ENCODE measurements at regions not wholly inside any gene's neighbourhood (a gene's known extent, or its start where the extent isn't known, plus 50 kb on each side); places are given as distances from the start of the nearest gene placed in this dataset.
"Not testable (repeated sequence)": the region's sequence is repeated elsewhere in the genome, so short reads cannot be mapped to it uniquely, and the experiment has no call there.

DNA sequence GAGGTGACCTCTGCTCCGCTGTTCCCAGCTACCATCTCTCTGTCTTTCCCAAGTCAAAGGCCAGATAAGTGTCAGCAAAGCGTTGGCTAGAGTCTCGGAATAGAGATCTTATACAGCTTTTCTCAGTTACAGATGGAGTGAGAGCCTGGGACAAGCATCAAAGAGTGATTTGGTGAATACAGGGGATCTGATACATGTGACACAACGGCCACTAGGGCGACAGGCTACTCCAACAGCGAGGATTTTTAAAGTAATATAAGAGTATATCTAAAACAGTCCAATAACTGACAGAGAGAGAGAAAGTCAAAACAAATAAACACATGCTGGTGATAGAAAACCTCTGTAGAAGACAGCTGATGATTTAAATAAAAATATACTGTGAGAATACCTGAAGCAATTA is 433.1 kb upstream of the SMIM31 start:
- DNase-seq (ENCODE audit: low read depth): no peak

DNA sequence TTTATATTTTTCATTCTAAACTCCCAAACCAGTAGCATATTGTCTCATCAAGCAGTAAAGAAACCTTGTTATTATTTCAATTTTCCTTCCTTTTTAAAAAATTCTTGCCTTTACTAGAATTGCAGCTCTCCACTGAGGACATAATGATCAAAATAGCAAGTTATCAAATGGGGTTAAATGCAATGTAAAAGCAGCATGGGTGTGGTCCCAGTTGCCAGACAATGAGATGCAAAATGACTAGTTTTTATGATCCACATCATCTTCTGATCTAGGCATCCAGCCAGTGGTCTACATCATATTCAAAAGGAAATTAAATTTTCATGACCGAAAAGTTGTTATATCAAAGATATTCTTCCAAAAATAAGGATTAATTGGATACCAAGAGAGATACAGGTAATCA is 427.9 kb upstream of the SMIM31 start:
- DNase-seq (ENCODE audit: low read depth): no peak

DNA sequence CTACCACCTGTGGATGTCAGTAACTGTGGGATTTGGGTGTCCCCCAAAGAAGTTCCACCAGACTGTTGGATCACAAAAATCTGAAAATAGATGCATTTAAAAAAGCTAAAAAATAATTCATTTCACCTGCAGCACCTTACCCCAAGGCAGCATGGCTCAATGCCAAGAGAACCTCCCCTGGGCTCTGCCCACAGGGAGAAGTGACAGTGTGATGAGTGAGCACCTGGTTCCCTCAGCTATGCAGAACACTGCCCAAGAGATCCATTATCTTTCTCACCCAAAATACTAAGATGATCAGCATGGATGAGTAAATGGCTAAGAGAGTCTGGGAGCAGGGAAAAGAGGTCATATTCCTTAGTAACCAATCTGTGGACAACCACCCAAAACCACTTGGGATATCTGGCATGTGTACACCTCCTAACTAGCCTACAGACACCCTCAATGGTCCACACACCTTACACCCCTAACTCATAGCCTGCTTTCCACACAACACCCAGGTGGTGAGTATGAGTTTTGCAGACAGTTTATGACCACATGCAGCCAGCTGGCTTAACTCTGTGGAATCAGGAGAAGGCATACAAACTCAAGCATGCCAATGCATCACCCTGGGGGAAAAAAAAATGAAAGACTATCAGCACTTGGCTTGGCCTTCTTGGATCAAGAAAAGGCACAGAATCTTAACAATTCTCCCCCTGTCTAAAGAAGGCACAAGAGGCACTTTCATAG is 416.5 kb upstream of the SMIM31 start:
- no peak for DNase-seq (ENCODE audit: low read depth)

DNA sequence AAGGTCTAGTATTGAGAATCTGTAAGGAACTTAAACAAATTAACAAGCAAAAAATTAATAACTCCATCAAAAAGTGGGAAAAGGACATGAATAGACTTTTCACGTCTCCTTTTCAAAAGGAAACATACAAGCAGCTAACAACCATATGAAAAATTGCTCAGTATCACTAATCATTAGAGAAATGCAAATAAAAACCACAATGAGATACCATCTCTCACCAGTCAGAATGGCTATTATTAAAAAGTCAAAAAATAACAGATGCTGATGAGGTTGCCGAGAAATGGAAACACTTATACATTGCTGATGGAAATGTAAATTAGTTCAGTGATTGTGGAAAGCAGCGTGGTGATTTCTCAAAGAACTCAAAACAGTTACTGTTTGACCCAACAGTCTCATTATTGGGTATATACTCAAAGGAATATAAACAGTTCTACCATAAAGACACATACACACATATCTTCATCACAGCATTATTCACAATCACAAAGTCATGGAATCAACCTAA is 410.4 kb upstream of the SMIM31 start:
- DNase-seq (ENCODE audit: low read depth): no peak

DNA sequence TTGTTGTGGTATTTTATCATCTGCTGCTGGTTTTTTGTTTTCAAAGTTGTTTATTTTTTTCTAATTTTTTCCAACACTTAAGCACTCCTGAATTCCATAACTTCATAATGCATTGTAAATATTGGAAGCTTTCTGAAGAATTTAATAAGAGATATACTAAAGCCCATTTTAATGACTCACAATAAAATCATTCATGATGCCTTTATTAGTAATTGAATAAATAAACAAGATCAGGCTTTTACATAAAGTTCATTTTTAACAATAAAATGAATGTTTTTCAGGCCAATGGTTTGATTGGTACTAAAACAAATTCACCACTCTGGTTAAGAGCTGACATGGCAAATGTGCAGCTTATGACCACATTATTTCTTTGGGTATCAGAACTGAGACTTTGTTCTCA is 408.2 kb upstream of the SMIM31 start:
- no peak for DNase-seq (ENCODE audit: low read depth)

DNA sequence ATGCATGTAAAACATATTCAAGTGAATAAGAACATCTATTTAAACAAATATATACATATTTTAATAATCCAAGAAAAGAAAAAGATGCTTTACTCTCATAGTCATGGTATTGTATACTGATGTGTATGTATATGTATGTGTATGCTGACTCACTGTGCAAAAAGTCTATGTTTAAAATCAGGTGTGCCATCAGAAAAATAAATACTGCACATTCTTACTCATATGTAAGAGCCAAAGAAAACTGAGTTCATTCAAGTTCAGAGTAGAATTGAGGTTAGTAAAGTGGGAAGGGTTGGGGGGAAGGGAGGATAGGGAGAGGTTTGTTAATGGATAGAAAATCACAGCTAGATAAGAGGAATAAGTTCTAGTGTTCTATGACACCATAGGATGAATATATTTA is 403.9 kb upstream of the SMIM31 start:
- no peak for DNase-seq (ENCODE audit: low read depth)

DNA sequence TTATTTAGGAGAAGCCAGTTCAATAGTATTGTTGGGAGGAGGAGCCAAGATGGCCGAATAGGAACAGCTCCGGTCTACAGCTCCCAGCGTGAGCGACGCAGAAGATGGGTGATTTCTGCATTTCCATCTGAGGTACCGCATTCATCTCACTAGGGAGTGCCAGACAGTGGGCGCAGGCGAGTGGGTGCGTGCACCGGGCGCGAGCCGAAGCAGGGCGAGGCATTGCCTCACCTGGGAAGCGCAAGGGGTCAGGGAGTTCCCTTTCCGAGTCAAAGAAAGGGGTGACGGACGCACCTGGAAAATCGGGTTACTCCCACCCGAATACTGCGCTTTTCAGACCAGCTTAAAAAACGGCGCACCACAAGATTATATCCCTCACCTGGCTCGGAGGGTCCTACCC is 403.2 kb upstream of the SMIM31 start:
- not testable (repeated sequence) for DNase-seq (ENCODE audit: low read depth)

DNA sequence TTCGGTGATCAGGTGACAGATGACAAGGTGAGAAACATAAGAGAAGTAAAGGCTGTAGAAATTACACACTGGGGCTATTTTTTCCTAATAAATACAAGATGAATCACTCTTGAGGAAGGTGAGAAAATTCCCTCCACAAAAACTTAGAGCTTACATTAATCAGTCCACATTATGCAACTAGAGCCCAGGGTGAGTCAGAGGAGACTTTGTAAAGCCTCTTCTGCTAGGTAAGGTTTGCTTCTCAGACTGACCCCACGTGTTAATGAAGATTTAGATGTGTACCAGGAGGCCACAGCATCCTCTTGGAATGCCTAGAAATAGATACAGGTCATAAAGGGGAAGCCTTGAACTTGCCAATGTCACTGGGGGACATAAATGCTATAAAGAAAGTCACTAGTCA is 396.0 kb upstream of the SMIM31 start:
- no peak for DNase-seq (ENCODE audit: low read depth)

DNA sequence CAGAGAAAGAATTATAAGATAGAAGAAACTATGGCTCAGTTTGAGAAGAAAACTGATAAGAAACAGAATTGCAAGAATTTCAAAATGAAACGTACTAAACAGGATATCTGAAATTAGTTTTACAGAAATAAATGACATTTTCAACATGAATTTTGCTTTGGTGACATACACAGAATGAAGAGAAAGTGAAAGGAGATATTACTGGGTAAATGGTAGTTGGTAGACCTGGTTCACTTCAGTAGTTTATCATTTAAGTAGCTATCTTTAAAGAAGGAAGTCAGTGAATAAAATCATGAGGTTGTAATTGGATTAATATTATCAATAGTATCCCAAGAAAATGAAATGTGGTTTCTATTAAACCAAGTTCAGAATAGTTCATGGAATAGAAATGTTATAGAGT is 395.5 kb upstream of the SMIM31 start:
- no peak for DNase-seq (ENCODE audit: low read depth)

DNA sequence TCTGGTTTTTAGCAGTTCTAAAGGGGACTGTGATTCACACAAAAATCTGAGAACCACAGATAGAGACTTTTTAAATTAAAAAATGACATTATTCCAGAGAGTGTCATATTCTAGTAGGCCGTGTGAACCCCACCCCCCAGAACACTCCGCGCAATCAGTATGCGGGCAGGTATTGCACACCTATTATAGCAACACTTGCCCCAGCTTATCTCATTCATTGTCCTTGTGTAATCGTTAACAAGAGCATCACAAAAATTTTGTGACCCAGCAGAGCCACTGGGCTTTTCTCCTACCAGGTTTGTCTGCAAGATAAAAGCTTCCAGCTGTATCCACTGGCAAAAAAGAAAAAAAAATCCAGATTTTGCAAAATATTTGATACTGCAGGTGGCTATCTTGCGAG is 394.1 kb upstream of the SMIM31 start:
- DNase-seq (ENCODE audit: low read depth): no peak

DNA sequence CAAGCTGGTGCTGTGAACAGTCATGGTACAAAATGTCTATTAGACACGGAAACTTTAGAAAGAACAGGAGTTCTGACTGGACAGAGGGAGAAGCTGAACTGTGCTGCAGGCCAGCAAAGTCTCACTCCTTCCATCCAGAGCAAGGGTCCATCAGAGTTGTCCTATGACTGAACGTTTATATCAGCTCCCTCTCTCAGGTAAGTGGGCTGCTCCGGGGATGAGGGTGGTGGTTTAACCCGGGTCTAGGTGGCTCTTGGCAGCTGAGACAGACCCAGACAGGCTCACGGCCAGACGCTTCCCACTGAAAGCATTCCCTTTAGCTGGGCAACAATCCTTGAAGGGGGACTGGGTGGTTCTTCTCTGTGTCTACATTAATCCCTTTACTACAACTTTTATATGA is 385.0 kb upstream of the SMIM31 start:
- no peak for DNase-seq (ENCODE audit: low read depth)

DNA sequence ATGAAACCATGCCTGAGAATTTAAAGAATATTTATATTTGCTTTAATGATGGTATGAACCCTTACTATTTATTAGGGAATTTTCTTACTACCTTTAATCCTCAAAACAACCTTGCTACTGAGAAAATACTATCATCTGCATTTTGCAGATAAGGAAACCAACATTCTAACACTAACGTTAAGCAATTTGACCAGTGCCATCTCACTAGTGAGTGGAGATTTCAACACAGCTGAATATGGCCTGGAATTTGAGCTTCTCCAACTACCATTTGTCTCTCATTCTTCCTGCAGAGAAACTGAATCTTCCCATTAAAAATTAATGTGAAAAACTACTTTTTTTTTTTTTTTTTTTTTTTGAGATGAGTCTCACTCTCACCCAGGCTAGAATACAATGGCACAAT is 380.9 kb upstream of the SMIM31 start:
- no peak for DNase-seq (ENCODE audit: low read depth)

DNA sequence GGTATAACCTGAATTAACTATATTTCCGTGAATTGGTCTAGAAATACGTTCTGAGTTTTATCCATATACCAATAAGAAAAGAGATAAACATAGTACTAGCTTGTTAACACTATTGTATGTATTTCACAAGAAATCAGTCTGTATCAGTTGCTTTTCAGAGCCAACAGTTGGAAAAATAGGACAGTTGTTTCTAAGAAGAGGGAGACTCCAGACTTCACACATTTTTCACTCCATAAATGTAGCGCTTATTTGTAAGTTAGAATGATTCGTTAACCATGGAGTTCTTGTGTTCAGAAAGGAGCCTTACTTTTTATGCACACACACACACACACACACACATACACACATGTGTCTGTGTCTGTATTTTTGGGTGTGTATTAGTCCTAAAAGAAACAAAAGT is 376.7 kb upstream of the SMIM31 start:
- DNase-seq (ENCODE audit: low read depth): no peak

DNA sequence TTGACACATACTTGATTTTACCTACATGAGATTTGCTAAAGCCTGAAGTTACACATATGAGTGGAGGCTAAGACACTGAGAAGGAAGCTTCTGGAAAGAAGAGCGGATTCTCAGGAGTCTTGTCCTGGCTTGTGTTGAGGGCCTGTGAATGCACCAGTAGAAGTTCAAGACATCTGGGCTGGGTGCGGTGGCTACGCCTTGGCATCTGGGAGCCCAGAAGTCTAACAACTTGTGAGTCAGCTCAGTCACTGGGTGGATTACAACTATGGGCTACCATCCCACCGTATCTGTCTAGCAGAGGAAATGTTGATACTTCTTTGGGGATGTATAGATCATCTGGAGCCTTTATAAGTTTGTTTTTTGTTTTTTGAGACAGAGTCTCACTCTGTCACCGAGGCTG is 375.6 kb upstream of the SMIM31 start:
- DNase-seq (ENCODE audit: low read depth): no peak

DNA sequence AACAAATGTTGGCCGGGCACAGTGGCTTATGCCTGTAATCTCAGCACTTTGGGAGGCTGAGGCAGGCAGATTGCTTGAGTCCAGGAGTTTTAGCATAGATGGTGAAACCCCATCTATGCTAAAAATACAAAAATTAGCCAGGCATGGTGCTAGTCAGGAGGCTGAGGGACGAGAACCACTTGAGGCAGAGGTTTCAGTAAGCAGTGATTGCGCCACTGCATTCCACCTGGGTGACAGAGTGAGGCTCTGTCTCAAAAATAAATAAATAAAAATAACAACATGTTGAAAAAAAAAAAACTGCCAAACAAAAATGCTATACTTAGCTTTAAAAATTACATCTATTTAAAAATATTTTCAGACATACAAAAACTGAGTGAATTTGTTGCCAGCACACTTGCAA is 374.2 kb upstream of the SMIM31 start:
- no peak for DNase-seq (ENCODE audit: low read depth)

DNA sequence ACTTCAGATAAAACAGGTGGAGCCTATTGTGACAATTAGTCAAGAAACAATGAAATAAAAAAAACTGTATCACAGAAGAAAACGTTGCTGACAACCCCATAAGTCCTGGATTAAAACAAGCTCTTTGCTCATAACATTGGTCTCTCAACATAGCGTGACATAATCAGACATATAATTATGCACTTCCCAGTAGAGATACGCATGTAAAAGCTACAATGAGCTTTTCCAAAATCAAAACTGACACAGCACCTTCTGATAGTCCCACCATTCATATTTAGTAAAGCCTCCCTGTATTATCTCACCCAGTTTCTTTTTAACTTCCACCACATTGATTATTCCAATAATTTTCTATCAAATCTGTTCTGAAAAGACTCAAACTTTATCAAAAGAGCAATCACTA is 372.1 kb upstream of the SMIM31 start:
- DNase-seq (ENCODE audit: low read depth): no peak

DNA sequence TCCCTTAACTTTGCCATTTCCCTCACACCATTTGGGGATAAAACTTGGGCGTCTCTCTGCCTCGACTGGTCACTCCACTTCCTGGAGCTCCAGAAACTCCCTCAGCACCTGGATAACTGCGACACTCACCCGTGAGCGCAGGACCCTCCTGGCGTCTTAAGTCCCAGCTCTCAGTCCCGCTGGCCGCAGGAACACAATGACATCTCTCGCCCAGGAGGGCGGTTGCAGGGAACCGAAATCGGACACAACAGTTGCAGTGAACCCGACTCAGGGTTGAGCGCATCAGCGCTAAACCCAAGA is 370.9 kb upstream of the SMIM31 start:
- DNase-seq (ENCODE audit: low read depth): no peak

DNA sequence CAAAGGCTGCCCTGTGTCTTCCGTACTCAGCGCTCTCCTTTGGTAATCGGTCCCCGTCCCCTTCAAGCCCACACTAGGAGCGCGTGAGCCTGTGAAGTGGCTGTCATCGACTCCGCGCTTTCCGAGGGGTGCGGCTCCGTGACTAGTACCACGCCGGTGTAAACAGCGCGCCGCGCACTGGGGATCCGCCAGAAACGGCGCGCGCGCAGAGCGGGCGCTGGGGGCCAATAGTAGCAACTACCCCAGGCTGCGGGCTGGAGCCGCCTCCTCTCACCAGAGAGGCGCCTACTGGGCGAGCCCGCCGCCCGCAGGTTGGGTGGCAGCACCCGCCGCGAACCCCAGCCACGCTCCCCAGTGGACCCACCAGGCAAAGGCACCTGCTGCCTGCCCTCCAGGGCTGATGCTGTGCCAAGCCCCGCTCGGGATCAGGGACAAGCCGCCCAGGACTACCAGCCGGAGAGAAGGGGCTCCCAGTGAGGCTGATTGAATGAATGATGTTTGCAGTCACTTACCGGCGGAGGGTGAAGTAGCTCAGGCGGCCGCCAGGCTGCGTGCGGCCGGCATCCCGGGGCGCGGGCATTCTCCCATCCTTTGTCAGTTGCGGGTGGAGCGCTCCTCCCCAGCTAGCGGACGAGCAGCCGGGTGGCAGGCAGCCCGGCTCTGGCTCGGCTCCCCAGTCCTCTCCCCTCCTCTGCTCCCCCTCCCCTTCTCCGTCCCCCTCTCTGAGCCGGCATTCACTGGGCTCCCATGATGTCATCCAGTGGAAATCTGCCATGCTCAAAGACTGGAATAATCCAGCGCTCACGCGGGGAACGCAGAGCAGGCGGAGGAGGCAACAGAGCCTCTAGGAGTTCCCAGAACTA is 370.3 kb upstream of the SMIM31 start:
- no peak for DNase-seq (ENCODE audit: low read depth)

DNA sequence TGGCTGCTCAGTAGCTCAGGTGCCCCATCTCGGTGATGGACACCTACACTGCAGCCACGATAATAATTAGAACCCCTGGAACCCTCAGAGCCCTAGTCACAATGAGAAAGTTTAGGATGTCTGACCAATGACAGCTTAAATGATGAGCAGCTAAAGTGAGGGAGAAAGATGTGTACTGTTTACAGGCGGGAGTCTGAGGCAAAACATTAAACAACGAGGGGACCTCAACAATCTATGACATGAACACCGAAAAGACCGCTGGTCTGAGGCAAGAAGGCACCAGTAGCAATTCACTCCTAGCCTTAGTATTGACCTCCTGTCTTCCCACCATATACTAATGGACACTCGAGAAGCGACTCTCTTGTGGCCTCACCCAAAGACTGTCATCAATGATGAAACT is 369.5 kb upstream of the SMIM31 start:
- DNase-seq (ENCODE audit: low read depth): no peak

DNA sequence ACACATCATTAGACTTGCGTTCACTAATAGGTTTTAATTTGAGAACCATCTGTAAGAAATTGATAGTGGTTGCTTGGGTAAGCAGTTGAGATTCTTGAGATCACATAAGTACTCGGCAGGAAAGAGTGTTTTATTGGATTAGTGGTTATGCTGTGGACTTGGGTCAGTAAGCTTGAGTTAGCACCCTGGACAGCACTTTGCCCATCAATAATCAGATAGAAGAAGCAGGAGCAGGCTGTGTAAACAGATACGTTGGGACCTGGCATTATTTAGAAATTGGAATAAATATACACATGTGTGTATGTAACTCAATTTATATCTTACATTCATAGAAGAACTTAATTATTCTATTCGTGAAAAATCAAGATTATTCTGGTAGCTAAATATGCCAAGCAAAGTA is 357.5 kb upstream of the SMIM31 start:
- DNase-seq (ENCODE audit: low read depth): no peak

DNA sequence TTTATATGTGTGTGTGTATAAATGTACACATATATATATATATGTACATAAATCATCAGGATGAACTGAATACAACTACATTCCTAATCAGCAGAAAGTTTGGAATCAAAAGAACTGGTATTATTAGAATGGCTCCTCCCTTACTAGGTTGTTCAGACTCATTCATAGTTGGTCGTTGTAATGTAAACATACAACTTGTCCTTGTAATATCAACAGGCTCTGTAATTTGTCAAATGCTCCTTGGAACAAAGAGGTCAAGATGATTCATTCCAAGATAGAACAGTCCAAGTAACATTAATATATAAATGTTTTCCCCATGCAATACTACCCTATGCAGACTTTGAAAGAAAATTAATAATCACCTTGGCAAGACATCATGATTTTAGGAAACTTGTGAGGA is 351.4 kb upstream of the SMIM31 start:
- DNase-seq (ENCODE audit: low read depth): no peak

DNA sequence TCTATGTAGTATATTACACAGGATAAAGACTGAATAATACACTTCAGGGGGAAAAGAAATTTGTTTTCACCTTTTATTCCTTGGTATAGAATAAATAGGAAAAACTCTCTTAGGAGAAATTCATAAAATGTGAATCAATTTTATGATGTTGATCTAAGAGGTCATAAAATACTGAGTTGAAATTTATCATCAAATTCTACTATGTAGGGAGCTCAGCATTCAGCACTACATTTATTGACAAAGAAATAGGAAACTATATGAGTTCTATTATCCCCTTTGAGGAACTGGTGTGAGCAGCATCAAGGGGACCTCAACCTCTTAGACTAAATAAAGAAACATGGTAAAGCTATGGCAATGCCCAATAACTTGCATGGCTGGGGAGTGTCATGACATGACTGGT is 348.2 kb upstream of the SMIM31 start:
- DNase-seq (ENCODE audit: low read depth): no peak

DNA sequence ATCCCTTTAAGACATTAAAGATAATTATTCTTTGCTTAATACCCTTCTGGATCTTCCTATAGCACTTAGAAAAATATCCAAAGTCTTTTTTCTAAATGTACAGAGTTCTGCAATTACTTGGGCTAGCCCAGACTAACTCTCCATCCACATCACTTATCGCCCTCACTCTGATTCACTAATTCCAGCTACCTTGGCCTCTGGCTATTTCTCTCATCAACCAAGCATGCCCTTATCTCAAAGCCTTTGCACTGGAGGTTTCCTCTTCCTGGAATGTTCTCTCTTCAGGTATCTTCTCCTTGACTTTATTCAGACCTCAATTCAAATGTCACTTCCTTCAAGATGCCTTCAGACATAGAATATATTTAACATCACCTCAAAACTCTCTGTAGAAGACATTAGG is 345.1 kb upstream of the SMIM31 start:
- no peak for DNase-seq (ENCODE audit: low read depth)

DNA sequence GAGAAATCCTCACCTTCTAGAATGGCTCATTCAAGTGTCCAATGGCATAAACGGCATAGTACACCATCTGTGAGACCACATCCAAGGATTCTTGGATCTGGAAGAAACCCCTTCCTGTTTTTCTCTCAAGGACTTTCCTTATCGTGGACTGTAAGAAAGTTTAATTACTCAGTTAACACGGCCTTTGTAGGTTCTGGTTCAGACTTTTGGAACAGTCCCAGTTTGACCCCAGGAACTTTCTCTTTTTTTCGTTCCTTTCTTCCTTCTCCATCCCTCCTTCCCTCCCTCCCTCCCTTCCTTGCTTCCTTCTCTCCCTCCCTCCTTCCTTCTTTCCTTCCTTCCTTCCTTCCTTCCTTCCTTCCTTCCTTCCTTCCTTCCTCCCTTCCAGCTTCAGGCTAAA is 343.5 kb upstream of the SMIM31 start:
- no peak for DNase-seq (ENCODE audit: low read depth)

All from GM04503 (cell line).